Neural cell (in vitro differentiated cells): ENCODE measurements at regions not wholly inside any gene's neighbourhood (a gene's known extent, or its start where the extent isn't known, plus 50 kb on each side); places are given as distances from the start of the nearest gene placed in this dataset.

ENCODE experiments used
- TF ChIP-seq, protein P1 (sequence below): fragments of 450-650 bp; IDR thresholded peaks from 2 replicates; pipeline ENCODE4 v1.5.1; 2014; ENCODE audit warnings: antibody characterized with exemption, mild to moderate bottlenecking, moderate library complexity; ENCODE audit not compliant: poor library complexity, severe bottlenecking
- TF ChIP-seq, protein P2 (sequence below): IDR thresholded peaks from 2 replicates; pipeline ENCODE4 v1.6.1; 2012; ENCODE audit warnings: borderline replicate concordance

DNA sequence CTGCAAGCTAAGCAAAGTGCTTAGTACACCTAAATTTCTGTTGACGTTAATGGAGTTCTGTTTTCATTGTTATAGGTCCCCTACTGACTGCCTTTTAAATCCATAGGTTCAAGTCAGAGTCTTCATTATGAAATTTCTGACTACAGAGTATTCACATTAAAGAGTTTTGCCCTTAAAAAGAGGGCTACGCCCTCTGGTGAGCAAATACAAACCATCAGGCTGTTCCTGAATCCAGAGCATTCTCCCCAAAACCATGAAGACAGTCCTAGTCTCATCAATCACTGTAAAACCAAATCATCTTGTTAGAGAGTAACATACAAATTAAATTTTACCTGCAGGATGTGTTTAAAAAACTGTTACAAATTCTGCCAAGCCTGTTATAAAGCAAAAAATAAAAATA is 1091.7 kb downstream of the TDRD15 start:
- TF ChIP-seq, protein P1, sequence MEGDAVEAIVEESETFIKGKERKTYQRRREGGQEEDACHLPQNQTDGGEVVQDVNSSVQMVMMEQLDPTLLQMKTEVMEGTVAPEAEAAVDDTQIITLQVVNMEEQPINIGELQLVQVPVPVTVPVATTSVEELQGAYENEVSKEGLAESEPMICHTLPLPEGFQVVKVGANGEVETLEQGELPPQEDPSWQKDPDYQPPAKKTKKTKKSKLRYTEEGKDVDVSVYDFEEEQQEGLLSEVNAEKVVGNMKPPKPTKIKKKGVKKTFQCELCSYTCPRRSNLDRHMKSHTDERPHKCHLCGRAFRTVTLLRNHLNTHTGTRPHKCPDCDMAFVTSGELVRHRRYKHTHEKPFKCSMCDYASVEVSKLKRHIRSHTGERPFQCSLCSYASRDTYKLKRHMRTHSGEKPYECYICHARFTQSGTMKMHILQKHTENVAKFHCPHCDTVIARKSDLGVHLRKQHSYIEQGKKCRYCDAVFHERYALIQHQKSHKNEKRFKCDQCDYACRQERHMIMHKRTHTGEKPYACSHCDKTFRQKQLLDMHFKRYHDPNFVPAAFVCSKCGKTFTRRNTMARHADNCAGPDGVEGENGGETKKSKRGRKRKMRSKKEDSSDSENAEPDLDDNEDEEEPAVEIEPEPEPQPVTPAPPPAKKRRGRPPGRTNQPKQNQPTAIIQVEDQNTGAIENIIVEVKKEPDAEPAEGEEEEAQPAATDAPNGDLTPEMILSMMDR: no peak
- TF ChIP-seq, protein P2, sequence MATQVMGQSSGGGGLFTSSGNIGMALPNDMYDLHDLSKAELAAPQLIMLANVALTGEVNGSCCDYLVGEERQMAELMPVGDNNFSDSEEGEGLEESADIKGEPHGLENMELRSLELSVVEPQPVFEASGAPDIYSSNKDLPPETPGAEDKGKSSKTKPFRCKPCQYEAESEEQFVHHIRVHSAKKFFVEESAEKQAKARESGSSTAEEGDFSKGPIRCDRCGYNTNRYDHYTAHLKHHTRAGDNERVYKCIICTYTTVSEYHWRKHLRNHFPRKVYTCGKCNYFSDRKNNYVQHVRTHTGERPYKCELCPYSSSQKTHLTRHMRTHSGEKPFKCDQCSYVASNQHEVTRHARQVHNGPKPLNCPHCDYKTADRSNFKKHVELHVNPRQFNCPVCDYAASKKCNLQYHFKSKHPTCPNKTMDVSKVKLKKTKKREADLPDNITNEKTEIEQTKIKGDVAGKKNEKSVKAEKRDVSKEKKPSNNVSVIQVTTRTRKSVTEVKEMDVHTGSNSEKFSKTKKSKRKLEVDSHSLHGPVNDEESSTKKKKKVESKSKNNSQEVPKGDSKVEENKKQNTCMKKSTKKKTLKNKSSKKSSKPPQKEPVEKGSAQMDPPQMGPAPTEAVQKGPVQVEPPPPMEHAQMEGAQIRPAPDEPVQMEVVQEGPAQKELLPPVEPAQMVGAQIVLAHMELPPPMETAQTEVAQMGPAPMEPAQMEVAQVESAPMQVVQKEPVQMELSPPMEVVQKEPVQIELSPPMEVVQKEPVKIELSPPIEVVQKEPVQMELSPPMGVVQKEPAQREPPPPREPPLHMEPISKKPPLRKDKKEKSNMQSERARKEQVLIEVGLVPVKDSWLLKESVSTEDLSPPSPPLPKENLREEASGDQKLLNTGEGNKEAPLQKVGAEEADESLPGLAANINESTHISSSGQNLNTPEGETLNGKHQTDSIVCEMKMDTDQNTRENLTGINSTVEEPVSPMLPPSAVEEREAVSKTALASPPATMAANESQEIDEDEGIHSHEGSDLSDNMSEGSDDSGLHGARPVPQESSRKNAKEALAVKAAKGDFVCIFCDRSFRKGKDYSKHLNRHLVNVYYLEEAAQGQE: no peak
